KMS-11 (cell line): ENCODE measurements at regions not wholly inside any gene's neighbourhood (a gene's known extent, or its start where the extent isn't known, plus 50 kb on each side); places are given as distances from the start of the nearest gene placed in this dataset.

Experiments
- H2AFZ ChIP-seq: fragments of 200-600 bp; sonication (generic); 2 replicates; pipeline ENCODE4 v1.6.1; 2016; ENCODE audit warnings: antibody characterized with exemption, mixed run types, low read depth
- H3K27ac ChIP-seq: fragments of 200-600 bp; sonication (generic); 2 replicates; pipeline ENCODE4 v1.6.1; 2016; ENCODE audit warnings: mild to moderate bottlenecking, mixed run types
- H3K27me3 ChIP-seq: fragments of 200-600 bp; sonication (generic); 2 replicates; pipeline ENCODE4 v1.6.1; 2017; ENCODE audit warnings: mild to moderate bottlenecking, low read depth, mixed run types, moderate library complexity; ENCODE audit not compliant: insufficient read depth
- H3K36me3 ChIP-seq: fragments of 200-600 bp; sonication (generic); 2 replicates; pipeline ENCODE4 v1.6.1; 2017; ENCODE audit warnings: mild to moderate bottlenecking, mixed run types; ENCODE audit not compliant: insufficient read depth
- H3K4me1 ChIP-seq: fragments of 200-600 bp; sonication (generic); 2 replicates; pipeline ENCODE4 v1.6.1; 2016; ENCODE audit warnings: mild to moderate bottlenecking, low read depth, mixed run types; ENCODE audit not compliant: poor library complexity, severe bottlenecking
- H3K4me2 ChIP-seq: fragments of 200-600 bp; sonication (generic); 2 replicates; pipeline ENCODE4 v1.7.0; 2016; ENCODE audit warnings: mild to moderate bottlenecking, mixed run types
- H3K4me3 ChIP-seq: fragments of 200-600 bp; sonication (generic); IDR thresholded peaks from 2 replicates; pipeline ENCODE4 v1.6.1; 2017; ENCODE audit warnings: low read depth, low read length, mixed read lengths; ENCODE audit not compliant: insufficient read depth
- H3K79me2 ChIP-seq: fragments of 200-600 bp; sonication (generic); 2 replicates; pipeline ENCODE4 v1.6.1; 2016; ENCODE audit warnings: low read depth, mixed run types; ENCODE audit not compliant: insufficient read depth
- H3K9ac ChIP-seq: fragments of 200-600 bp; sonication (generic); 2 replicates; pipeline ENCODE4 v1.6.1; 2016; ENCODE audit warnings: mild to moderate bottlenecking, mixed run types
- H4K20me1 ChIP-seq: fragments of 200-600 bp; sonication (generic); 2 replicates; pipeline ENCODE4 v1.6.1; 2016; ENCODE audit warnings: mild to moderate bottlenecking, mixed run types; ENCODE audit not compliant: insufficient read depth
- TF ChIP-seq, protein P1 (sequence below): fragments of 200-600 bp; sonication (generic); conservative IDR thresholded peaks from 2 replicates; pipeline ENCODE4 v1.6.1; 2017; ENCODE audit warnings: low read depth, mild to moderate bottlenecking, antibody characterized with exemption, low read length, moderate library complexity, mixed read lengths

DNA sequence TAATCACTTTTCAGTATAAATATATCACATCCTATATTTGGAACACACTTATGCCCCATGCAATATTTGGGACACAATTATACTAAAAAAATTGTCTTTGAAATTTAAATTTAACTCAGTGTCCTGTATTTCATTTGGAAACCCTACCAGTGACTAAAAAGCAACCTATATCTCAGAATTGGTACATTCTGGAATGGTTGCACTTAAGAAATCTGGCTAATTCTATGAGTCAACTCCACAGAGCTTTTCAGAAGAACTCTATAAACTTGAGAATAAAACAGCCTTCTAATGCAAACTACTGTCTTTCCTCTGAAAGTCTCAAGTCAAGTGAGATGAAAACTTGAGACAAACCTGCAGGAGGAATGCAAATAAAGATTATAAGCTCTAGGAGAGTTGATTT, 320.2 kb downstream of the MAFB start:
- no peak overlapping the region for H3K4me3 ChIP-seq
- H3K36me3 ChIP-seq: no peaks in the 10 kb centered on the region
- no peaks in the 10 kb centered on the region for H4K20me1 ChIP-seq
- H3K9ac ChIP-seq: no peak overlapping the region
- no peak overlapping the region for H3K4me2 ChIP-seq
- no peaks in the 10 kb centered on the region for H3K27me3 ChIP-seq
- no peak overlapping the region for H3K27ac ChIP-seq
- no peaks in the 10 kb centered on the region for H3K4me1 ChIP-seq
- H2AFZ ChIP-seq: no peak overlapping the region
- TF ChIP-seq, protein P1, sequence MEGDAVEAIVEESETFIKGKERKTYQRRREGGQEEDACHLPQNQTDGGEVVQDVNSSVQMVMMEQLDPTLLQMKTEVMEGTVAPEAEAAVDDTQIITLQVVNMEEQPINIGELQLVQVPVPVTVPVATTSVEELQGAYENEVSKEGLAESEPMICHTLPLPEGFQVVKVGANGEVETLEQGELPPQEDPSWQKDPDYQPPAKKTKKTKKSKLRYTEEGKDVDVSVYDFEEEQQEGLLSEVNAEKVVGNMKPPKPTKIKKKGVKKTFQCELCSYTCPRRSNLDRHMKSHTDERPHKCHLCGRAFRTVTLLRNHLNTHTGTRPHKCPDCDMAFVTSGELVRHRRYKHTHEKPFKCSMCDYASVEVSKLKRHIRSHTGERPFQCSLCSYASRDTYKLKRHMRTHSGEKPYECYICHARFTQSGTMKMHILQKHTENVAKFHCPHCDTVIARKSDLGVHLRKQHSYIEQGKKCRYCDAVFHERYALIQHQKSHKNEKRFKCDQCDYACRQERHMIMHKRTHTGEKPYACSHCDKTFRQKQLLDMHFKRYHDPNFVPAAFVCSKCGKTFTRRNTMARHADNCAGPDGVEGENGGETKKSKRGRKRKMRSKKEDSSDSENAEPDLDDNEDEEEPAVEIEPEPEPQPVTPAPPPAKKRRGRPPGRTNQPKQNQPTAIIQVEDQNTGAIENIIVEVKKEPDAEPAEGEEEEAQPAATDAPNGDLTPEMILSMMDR: no peak
- no peaks in the 10 kb centered on the region for H3K79me2 ChIP-seq

DNA sequence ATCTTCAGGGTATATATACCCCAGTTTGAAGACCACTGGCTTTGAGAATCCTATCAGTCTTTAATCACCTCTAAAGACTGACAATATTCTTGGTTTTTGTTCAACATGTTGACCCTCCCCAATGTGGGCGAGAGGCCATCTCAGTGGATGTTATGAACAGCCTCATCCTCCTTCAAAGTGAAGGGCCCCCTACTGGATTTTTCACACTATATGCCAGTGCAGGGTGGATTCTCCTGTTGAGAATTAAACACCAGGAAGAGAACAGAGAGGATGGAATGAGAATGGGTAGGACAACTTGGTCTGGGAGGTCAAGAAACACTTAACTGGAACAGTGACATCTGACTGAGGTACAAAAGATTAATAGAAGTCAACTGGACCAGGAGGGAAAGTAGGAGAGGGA, 327.1 kb downstream of the MAFB start:
- H3K4me1 ChIP-seq: no peaks in the 10 kb centered on the region
- no peaks in the 10 kb centered on the region for H3K27me3 ChIP-seq
- H3K79me2 ChIP-seq: no peaks in the 10 kb centered on the region; the same call in 1 of the 2 replicates
- H2AFZ ChIP-seq: no peak overlapping the region
- no peak overlapping the region for H3K27ac ChIP-seq
- no peaks in the 10 kb centered on the region for H4K20me1 ChIP-seq
- H3K4me2 ChIP-seq: no peak overlapping the region
- H3K9ac ChIP-seq: no peak overlapping the region
- H3K36me3 ChIP-seq: no peaks in the 10 kb centered on the region
- TF ChIP-seq, protein P1: no peak
- H3K4me3 ChIP-seq: no peak overlapping the region

DNA sequence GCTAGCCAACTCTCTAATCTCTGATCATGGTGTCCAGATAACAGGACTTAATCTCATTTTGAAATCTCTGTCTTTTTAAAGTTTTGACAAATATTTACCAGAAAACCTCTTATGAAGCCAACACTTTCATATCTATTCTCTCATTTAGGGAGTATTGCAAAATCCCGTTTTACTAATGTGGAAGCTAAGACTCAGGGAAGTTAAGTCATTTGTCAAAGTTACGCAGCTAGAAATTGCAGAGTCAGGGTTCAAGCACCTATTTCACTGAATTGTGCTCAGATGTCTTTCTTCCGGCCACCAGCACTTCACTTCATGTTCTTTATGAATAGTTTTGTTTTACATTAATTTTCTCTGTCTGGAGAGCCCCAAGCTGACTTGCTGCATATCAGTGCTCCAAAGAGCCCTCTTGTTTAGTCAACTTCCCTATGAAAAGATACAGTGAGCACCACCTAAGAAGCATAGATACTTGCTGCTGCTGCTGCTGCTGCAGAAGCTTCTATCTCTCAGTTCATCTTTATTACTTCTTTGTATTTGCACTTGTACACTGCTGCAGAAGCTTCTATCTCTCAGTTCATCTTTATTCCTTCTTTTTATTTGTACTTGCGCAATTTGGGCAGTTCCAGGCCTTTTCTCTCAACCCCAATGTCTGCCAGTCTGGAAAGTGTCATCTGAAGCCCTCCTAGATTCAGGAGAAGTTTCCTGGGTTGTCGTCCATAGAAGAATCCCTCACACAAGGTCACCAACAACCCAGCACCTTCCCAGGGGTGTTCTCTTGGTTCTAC, 329.7 kb downstream of the MAFB start:
- Histone ChIP-seq H4K20me1 (no peaks in the 10 kb centered on the region), H2AFZ (no peak overlapping the region), H3K27me3 (no peaks in the 10 kb centered on the region), H3K36me3 (no peaks in the 10 kb centered on the region), H3K4me3 (no peak overlapping the region), H3K4me1 (no peaks in the 10 kb centered on the region), H3K27ac (no peak overlapping the region), H3K9ac (no peak overlapping the region), H3K4me2 (no peak overlapping the region), H3K79me2 (no peaks in the 10 kb centered on the region; the same call in 1 of the 2 replicates)
- TF ChIP-seq, protein P1: no peak

DNA sequence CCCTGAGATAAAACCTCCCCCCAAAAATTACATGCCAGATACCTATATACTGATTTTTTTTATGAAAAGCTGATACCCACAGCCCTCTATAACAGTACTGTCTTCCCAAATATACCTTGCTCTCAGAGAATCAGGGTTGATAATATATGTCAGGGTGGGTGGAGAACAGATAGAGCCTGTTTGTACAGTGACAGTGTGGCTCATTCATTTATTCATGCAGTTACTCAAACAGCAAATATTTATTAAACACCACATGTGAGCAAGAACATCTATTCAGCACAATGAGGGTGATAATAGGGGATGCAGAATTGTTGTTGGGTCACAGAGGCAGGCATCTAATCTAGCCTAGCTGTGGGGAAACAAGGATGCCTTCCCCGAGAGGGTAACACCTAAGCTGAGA, 334.2 kb downstream of the MAFB start:
- Histone ChIP-seq H3K79me2 (no peaks in the 10 kb centered on the region; the same call in 1 of the 2 replicates), H3K27ac (no peak overlapping the region), H3K4me3 (no peak overlapping the region), H3K9ac (no peak overlapping the region), H3K4me2 (no peak overlapping the region), H3K4me1 (no peaks in the 10 kb centered on the region), H3K36me3 (no peaks in the 10 kb centered on the region), H4K20me1 (no peaks in the 10 kb centered on the region), H3K27me3 (no peaks in the 10 kb centered on the region), H2AFZ (no peak overlapping the region)
- TF ChIP-seq, protein P1: no peak
